NT2/D1 (cell line): ENCODE measurements at regions not wholly inside any gene's neighbourhood (a gene's known extent, or its start where the extent isn't known, plus 50 kb on each side); places are given as distances from the start of the nearest gene placed in this dataset.

ENCODE experiments used
- DNase-seq: peaks from one replicate; pipeline ENCODE4 v3.0.0-alpha.2; 2011; ENCODE audit warnings: low read depth, low spot score
- H3K27me3 ChIP-seq: 2 replicates; pipeline ENCODE4 v1.6.0; 2011; ENCODE audit warnings: mild to moderate bottlenecking; ENCODE audit not compliant: insufficient read length, insufficient read depth
- H3K36me3 ChIP-seq: 2 replicates; pipeline ENCODE4 v1.6.1; 2011; ENCODE audit warnings: mild to moderate bottlenecking, low read length, mixed read lengths; ENCODE audit not compliant: insufficient read depth, insufficient read length
- H3K4me1 ChIP-seq: 2 replicates; pipeline ENCODE4 v1.5.1; 2011; ENCODE audit not compliant: insufficient read depth, insufficient read length
- H3K4me3 ChIP-seq: 2 replicates; pipeline ENCODE4 v1.5.1; 2011; ENCODE audit warnings: low read depth; ENCODE audit not compliant: insufficient read length
- H3K9ac ChIP-seq: 2 replicates; pipeline ENCODE4 v1.6.0; 2011; ENCODE audit warnings: low read depth; ENCODE audit not compliant: insufficient read length
- H3K9me3 ChIP-seq: 2 replicates; pipeline ENCODE4 v1.5.1; 2011; ENCODE audit warnings: mild to moderate bottlenecking, low read length; ENCODE audit not compliant: insufficient read depth
- SUZ12 ChIP-seq: IDR thresholded peaks from 2 replicates; pipeline ENCODE4 v1.6.1; 2011; ENCODE audit not compliant: insufficient read length, insufficient read depth; ENCODE audit errors: extremely low read depth

DNA sequence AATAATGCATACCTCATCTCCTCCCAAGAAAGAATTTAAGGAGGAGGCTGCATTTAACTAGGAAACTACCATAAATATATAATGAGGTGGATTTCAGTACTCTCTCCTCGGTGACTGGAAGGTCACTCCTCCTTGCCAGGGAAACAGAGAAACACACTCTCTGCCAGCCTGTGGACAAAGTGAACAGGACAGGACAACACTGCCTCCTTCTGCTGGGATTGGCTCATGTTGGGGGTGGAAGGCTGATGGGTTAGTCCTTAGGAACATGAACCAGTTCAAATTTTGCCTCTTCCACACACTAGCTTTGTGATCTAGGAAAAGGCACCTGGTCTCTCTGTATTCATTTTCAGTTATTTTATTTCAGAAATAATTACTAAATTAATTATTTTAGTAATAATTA lies 50.6 kb upstream of the STEAP4 start:
- Histone ChIP-seq H3K9ac (no peak overlapping the region), H3K9me3 (no peaks in the 10 kb centered on the region), H3K4me3 (no peak overlapping the region), H3K27me3 (no peaks in the 10 kb centered on the region), H3K4me1 (no peaks in the 10 kb centered on the region), H3K36me3 (no peaks in the 10 kb centered on the region)
- TF ChIP-seq SUZ12, result no peak
- no peak for DNase-seq
